Adrenal gland (tissue), 9 donors: ENCODE measurements at regions not wholly inside any gene's neighbourhood (a gene's known extent, or its start where the extent isn't known, plus 50 kb on each side); places are given as distances from the start of the nearest gene placed in this dataset.

Experiments used
- DNase-seq, 7 donors: peaks; one replicate each; pipeline ENCODE4 v3.0.0-alpha.2; 2019 to 2020
- H3K27ac ChIP-seq, 5 donors: fragments of 200-600 bp; sonication (generic) in 4 of 5; 1 replicate in 3 of 5; 2 replicates in 2 of 5; pipeline versions ENCODE4 v1.5.1 to v1.8.0; 2016 to 2020; ENCODE audit warnings: mild to moderate bottlenecking in 1 of 5
- H3K27me3 ChIP-seq: fragments of 200-600 bp; 2 replicates; pipeline ENCODE4 v1.8.0; 2021
- H3K36me3 ChIP-seq, 2 donors: fragments of 200-600 bp; replicated peaks in 1 of 2; 1 replicate in 1 of 2; 2 replicates in 1 of 2; pipeline versions ENCODE4 v1.5.1 to v1.8.0; 2018 to 2022
- H3K4me1 ChIP-seq, 2 donors: fragments of 200-600 bp; replicated peaks in 1 of 2; 1 replicate in 1 of 2; 2 replicates in 1 of 2; pipeline versions ENCODE4 v1.5.1 to v1.8.0; 2018 to 2021
- H3K4me3 ChIP-seq, 4 donors: fragments of 200-600 bp; sonication (generic) in 3 of 4; one replicate each; pipeline ENCODE4 v1.5.1; 2016 to 2018
- H3K9me3 ChIP-seq, 3 donors: fragments of 200-600 bp; sonication (generic) in 1 of 3; replicated peaks in 1 of 3; 1 replicate in 2 of 3; 2 replicates in 1 of 3; pipeline versions ENCODE4 v1.5.1 to v1.8.0; 2016 to 2021
- POLR2A ChIP-seq, 2 donors: fragments of 450-650 bp; IDR thresholded peaks; one replicate each; pipeline ENCODE4 v1.6.1; 2017; ENCODE audit warnings: antibody characterized with exemption in 2 of 2, mild to moderate bottlenecking in 2 of 2, moderate library complexity in 1 of 2
- WGBS, 4 donors: extraction: QIAGEN DNeasy Blood & Tissue Kit in 2 of 4; methylation state at CpG; one replicate each; pipeline versions ENCODE4 v1.1.5 to v1.1.7; 2013 to 2017; 5-methylcytosine and 5-hydroxymethylcytosine counted together
- intact Hi-C, 2 donors: fragments of 100-400 bp; cut with DNase I; formaldehyde crosslinking; loops; one replicate each; pipeline versions ENCODE4 v1.14.1 to v1.15.0; 2022 to 2023
- TF ChIP-seq, protein P1 (sequence below), 6 experiments: fragments of 450-650 bp in 4 of 6; fragments of 200-600 bp in 2 of 6; sonication (generic) in 1 of 6; IDR thresholded peaks; 1 replicate in 5 of 6; 2 replicates in 1 of 6; pipeline versions ENCODE4 v1.5.1 to v1.8.0; 2016 to 2021; ENCODE audit warnings: antibody characterized with exemption in 6 of 6, mild to moderate bottlenecking in 2 of 6, moderate library complexity in 1 of 6
- donor health status: healthy with polysubstance abuse.
- donor health status: Bipolar disorder and iron deficiency.
- donor health status: DM: yes; HTN: yes; CAD: no.
- donor health status: DM: no; HTN: no; CAD: no.
- donor health status: DM: no; HTN: no; CAD: no.

DNA sequence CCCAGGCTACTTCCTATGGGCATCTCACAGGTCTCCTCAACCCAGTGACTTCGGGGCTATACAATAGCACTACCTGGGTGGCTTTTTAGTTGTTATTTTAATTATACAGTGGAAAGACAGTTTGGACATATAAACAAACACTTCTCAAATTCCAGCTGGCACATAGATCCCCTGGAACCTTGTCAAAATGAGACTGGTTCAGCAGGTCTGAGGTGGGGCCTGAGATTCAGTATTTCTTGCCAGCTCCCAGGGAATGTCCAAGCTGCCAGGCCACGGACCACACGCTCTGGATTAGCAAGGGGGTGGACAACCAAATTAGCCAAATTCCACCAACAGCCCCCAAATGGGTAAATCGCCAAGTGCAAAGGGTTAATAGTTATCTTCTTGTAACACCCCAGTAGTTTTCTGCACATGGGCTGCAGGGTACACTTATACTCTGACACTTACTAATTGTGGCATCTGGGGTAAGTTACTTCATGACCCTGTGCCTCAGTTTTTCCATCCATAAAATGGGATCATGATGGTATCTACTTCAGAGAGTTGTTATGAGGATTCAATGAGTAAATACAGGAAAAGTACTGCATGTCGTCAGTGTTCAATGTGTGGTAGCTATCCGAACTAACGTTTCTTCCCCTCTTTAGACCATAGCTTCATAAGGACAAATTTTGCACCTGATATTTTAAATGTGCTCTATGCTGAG is 789.4 kb upstream of the TBX3 start:
- TF ChIP-seq, protein P1, sequence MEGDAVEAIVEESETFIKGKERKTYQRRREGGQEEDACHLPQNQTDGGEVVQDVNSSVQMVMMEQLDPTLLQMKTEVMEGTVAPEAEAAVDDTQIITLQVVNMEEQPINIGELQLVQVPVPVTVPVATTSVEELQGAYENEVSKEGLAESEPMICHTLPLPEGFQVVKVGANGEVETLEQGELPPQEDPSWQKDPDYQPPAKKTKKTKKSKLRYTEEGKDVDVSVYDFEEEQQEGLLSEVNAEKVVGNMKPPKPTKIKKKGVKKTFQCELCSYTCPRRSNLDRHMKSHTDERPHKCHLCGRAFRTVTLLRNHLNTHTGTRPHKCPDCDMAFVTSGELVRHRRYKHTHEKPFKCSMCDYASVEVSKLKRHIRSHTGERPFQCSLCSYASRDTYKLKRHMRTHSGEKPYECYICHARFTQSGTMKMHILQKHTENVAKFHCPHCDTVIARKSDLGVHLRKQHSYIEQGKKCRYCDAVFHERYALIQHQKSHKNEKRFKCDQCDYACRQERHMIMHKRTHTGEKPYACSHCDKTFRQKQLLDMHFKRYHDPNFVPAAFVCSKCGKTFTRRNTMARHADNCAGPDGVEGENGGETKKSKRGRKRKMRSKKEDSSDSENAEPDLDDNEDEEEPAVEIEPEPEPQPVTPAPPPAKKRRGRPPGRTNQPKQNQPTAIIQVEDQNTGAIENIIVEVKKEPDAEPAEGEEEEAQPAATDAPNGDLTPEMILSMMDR (IDR thresholded peaks at IDR 0.05) = no peak
- no peak for TF ChIP-seq POLR2A (IDR thresholded peaks at IDR 0.05)
- Histone ChIP-seq H3K36me3 (no peaks in the 10 kb centered on the region), H3K27me3 (no peaks in the 10 kb centered on the region), H3K4me1 (no peaks in the 10 kb centered on the region), H3K27ac (no peak overlapping the region), H3K4me3 (no peak overlapping the region), H3K9me3 (no peaks in the 10 kb centered on the region)
- DNase-seq = no peak
- intact Hi-C loops = no loop called here
- 74 to 86% (median 81%) methylated on average over 5 to 7 of the region's 7 CpGs for WGBS, 4 donors

DNA sequence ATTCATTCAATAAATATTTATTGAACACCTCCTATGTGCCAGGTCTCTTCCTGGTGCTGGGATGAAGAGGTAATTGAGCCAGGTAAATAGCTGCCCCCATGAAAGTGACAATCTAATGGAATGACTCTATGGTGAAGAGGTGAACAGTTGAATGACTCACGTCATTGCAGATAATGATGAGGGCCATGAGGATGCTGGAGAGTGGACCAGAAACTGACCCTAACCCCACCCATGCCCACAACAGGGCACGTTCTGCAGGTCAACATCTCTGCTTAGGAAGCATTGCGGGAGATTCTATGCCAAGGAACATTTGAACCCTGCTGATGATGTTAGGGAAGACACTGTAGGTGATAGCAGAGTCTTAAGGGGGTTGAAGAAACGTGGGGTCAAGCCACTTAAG is 788.9 kb upstream of the TBX3 start:
- WGBS, 4 donors = 82 to 93% (median 88%) methylated on average over 4 of the region's 4 CpGs
- intact Hi-C loops = no loop called here
- Histone ChIP-seq H3K4me3 (no peak overlapping the region), H3K27me3 (no peaks in the 10 kb centered on the region), H3K9me3 (no peaks in the 10 kb centered on the region), H3K36me3 (no peaks in the 10 kb centered on the region), H3K27ac (no peak overlapping the region), H3K4me1 (no peaks in the 10 kb centered on the region)
- TF ChIP-seq POLR2A (IDR thresholded peaks at IDR 0.05) = no peak
- TF ChIP-seq, protein P1 (IDR thresholded peaks at IDR 0.05) = no peak
- DNase-seq = no peak

DNA sequence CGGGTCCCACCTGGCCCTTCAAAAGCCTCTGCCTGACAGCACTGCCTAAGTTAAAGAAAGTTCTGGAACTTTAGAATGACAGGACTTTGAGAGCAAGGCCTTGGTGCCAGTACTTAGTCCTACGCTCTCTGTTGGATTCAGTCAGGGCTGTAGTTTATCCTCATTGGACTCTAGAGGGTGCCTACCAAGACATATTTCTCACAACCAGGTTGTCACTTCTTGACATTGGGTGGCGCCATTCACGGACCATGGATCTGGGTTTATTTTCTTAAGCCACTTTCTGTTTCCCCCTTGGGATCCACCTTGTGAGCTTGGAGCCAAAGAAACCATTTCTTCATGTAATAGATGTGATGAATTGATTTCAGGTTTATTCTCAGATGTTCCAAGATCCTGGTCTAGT is 787.0 kb upstream of the TBX3 start:
- H3K36me3 ChIP-seq = no peaks in the 10 kb centered on the region
- no peak for DNase-seq
- H3K4me3 ChIP-seq = no peak overlapping the region
- no peaks in the 10 kb centered on the region for H3K9me3 ChIP-seq
- H3K27me3 ChIP-seq = no peaks in the 10 kb centered on the region
- no peaks in the 10 kb centered on the region for H3K4me1 ChIP-seq
- 78 to 96% (median 90%) methylated on average over 2 to 4 of the region's 4 CpGs for WGBS, 4 donors
- intact Hi-C loops = no loop called here
- TF ChIP-seq, protein P1 (IDR thresholded peaks at IDR 0.05) = no peak
- no peak for TF ChIP-seq POLR2A (IDR thresholded peaks at IDR 0.05)
- no peak overlapping the region for H3K27ac ChIP-seq

DNA sequence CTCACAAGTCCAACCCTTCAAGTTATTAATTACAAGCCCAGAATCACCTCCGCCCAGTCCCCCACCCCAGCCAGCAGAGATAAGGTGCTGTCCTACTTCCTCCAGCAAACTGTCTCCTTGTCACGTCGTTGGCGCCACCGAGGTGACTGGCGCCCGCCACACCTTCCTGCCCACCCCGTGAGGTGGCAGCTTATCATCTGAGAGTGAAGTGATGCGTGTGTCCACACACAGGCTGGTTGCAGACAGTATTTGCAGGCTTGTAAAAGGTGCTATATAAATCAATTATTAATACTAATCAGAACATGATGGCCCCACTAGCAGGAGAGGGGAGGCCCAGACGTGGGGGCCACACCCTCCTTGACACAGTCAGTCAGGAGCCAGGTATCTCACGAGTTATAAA is 786.6 kb upstream of the TBX3 start:
- no peak for DNase-seq
- WGBS, 4 donors = 82 to 89% (median 87%) methylated on average over 11 of the region's 11 CpGs
- Histone ChIP-seq H3K4me3 (no peak overlapping the region), H3K9me3 (no peaks in the 10 kb centered on the region), H3K27ac (no peak overlapping the region), H3K27me3 (no peaks in the 10 kb centered on the region), H3K4me1 (no peaks in the 10 kb centered on the region), H3K36me3 (no peaks in the 10 kb centered on the region)
- intact Hi-C loops = no loop called here
- no peak for TF ChIP-seq POLR2A (IDR thresholded peaks at IDR 0.05)
- TF ChIP-seq, protein P1 (IDR thresholded peaks at IDR 0.05) = no peak
